Mesendoderm (in vitro differentiated cells): ENCODE measurements at regions not wholly inside any gene's neighbourhood (a gene's known extent, or its start where the extent isn't known, plus 50 kb on each side); places are given as distances from the start of the nearest gene placed in this dataset.

Experiments
- DNase-seq: peaks from one replicate; pipeline ENCODE4 v3.0.0; 2013
- H2AK5ac ChIP-seq: 2 replicates; pipeline ENCODE4 v1.6.1; 2013; ENCODE audit warnings: low read length, inconsistent platforms
- H2BK120ac ChIP-seq: 2 replicates; pipeline ENCODE4 v1.6.1; 2013; ENCODE audit warnings: low read depth, mild to moderate bottlenecking, low read length, moderate library complexity, mixed read lengths
- H2BK15ac ChIP-seq: replicated peaks from 2 replicates; pipeline ENCODE4 v1.6.1; 2013; ENCODE audit warnings: low read depth, mild to moderate bottlenecking, moderate library complexity
- H2BK5ac ChIP-seq: 2 replicates; pipeline ENCODE4 v1.6.1; 2013; ENCODE audit warnings: low read length, inconsistent platforms
- H3K18ac ChIP-seq: 2 replicates; pipeline ENCODE4 v1.6.1; 2013; ENCODE audit warnings: mild to moderate bottlenecking, low read length, mixed read lengths
- H3K23ac ChIP-seq: one replicate; pipeline ENCODE4 v1.6.1; 2013; ENCODE audit warnings: low read length
- H3K27ac ChIP-seq: 2 replicates; pipeline ENCODE4 v1.5.1; 2013; ENCODE audit warnings: low read depth, mild to moderate bottlenecking, inconsistent platforms, low read length, moderate library complexity
- H3K27me3 ChIP-seq: 2 replicates; pipeline ENCODE4 v1.6.1; 2013; ENCODE audit warnings: low read length, control low read depth, mild to moderate bottlenecking, inconsistent platforms; ENCODE audit not compliant: insufficient read depth, poor library complexity
- H3K36me3 ChIP-seq: 2 replicates; pipeline ENCODE4 v1.6.1; 2013; ENCODE audit warnings: low read length, inconsistent platforms; ENCODE audit not compliant: control insufficient read depth, insufficient read depth
- H3K4ac ChIP-seq: one replicate; pipeline ENCODE4 v1.6.1; 2013; ENCODE audit warnings: low read depth, mild to moderate bottlenecking, low read length, moderate library complexity
- H3K4me1 ChIP-seq: 2 replicates; pipeline ENCODE4 v1.6.1; 2013; ENCODE audit warnings: low read depth, low read length, inconsistent platforms; ENCODE audit not compliant: control insufficient read depth
- H3K4me2 ChIP-seq: 2 replicates; pipeline ENCODE4 v1.6.1; 2013; ENCODE audit warnings: low read length
- H3K4me3 ChIP-seq: 2 replicates; pipeline ENCODE4 v1.5.1; 2013; ENCODE audit warnings: mild to moderate bottlenecking, low read length
- H3K56ac ChIP-seq: one replicate; pipeline ENCODE4 v1.6.1; 2013; ENCODE audit warnings: low read length
- H3K79me1 ChIP-seq: 2 replicates; pipeline ENCODE4 v1.6.1; 2013; ENCODE audit warnings: low read length, inconsistent platforms
- H3K79me2 ChIP-seq: 2 replicates; pipeline ENCODE4 v1.6.1; 2013; ENCODE audit warnings: mild to moderate bottlenecking, low read length; ENCODE audit not compliant: control insufficient read depth, insufficient read depth
- H3K9ac ChIP-seq: 2 replicates; pipeline ENCODE4 v1.6.1; 2013; ENCODE audit warnings: low read length, inconsistent platforms
- H4K5ac ChIP-seq: one replicate; pipeline ENCODE4 v1.6.1; 2013; ENCODE audit warnings: low read length
- H4K8ac ChIP-seq: one replicate; pipeline ENCODE4 v1.6.1; 2013; ENCODE audit warnings: low read depth, mild to moderate bottlenecking, control low read depth, low read length, moderate library complexity
- WGBS: extraction: QIAGEN DNeasy Blood & Tissue Kit; methylation state at CpG from one replicate; pipeline ENCODE4 v1.1.7; 2013; ENCODE audit warnings: low lambda C conversion rate, missing lambda C conversion rate; ENCODE audit not compliant: insufficient coverage; ENCODE audit errors: extremely low coverage; 5-methylcytosine and 5-hydroxymethylcytosine counted together

GRCh38 chr12:107163413-107163812 lies 70.1 kb upstream of the CRY1 start:
- Histone ChIP-seq H3K9ac (no peak overlapping the region), H3K27ac (no peak overlapping the region), H3K4me2 (no peak overlapping the region), H3K4me1 (no peaks in the 10 kb centered on the region), H3K4ac (no peak overlapping the region), H3K4me3 (no peak overlapping the region), H3K56ac (no peak overlapping the region), H3K18ac (no peak overlapping the region), H2AK5ac (no peak overlapping the region), H3K36me3 (no peaks in the 10 kb centered on the region), H3K79me2 (no peaks in the 10 kb centered on the region), H4K5ac (no peak overlapping the region), H2BK5ac (no peak overlapping the region), H3K79me1 (no peaks in the 10 kb centered on the region), H3K27me3 (no peaks in the 10 kb centered on the region), H4K8ac (no peak overlapping the region), H2BK15ac (no peak overlapping the region), H3K23ac (no peak overlapping the region), H2BK120ac (no peak overlapping the region)
- WGBS, result no CpG with 5 or more reads among the region's 4 CpGs
- DNase-seq, result no peak

DNA sequence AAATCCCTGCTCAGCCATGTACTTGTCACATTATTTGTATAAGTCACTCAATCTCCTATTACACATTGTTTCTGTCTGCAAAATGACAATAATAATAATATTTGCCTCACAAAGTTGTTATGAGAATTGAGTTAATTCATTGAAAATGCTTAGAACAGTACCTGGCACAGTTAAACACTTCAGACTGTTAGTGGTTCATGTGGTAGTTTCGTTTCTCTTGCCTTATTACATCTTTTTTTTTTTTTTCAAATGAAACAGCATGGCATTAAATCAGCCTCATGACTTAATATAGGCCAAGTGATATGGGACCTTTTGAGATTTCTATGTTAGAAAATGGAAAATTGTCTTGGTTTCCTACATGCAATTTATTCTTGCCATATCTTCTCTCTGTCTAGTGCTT lies 71.0 kb upstream of the CRY1 start:
- no peak overlapping the region for H3K18ac ChIP-seq
- no peak overlapping the region for H3K4me3 ChIP-seq
- no peak overlapping the region for H3K27ac ChIP-seq
- no peaks in the 10 kb centered on the region for H3K4me1 ChIP-seq
- no peak overlapping the region for H4K5ac ChIP-seq
- H2BK15ac ChIP-seq, result no peak overlapping the region
- H3K23ac ChIP-seq, result no peak overlapping the region
- WGBS, result no CpG with 5 or more reads among the region's 1 CpG
- no peak overlapping the region for H2AK5ac ChIP-seq
- no peak for DNase-seq
- H3K4ac ChIP-seq, result no peak overlapping the region
- no peak overlapping the region for H3K56ac ChIP-seq
- H3K79me2 ChIP-seq, result no peaks in the 10 kb centered on the region
- no peak overlapping the region for H2BK120ac ChIP-seq
- H3K4me2 ChIP-seq, result no peak overlapping the region
- H2BK5ac ChIP-seq, result no peak overlapping the region
- no peaks in the 10 kb centered on the region for H3K79me1 ChIP-seq
- no peaks in the 10 kb centered on the region for H3K36me3 ChIP-seq
- H4K8ac ChIP-seq, result no peak overlapping the region
- no peak overlapping the region for H3K9ac ChIP-seq
- no peaks in the 10 kb centered on the region for H3K27me3 ChIP-seq

GRCh38 chr12:107165581-107165980 lies 72.2 kb upstream of the CRY1 start:
- H3K79me2 ChIP-seq, result no peaks in the 10 kb centered on the region
- H3K4me2 ChIP-seq, result no peak overlapping the region
- no CpG with 5 or more reads among the region's 1 CpG for WGBS
- no peak overlapping the region for H3K4me3 ChIP-seq
- H4K5ac ChIP-seq, result no peak overlapping the region
- no peaks in the 10 kb centered on the region for H3K36me3 ChIP-seq
- H3K23ac ChIP-seq, result no peak overlapping the region
- H3K9ac ChIP-seq, result no peak overlapping the region
- no peak for DNase-seq
- H3K56ac ChIP-seq, result no peak overlapping the region
- H3K18ac ChIP-seq, result no peak overlapping the region
- H3K4me1 ChIP-seq, result no peaks in the 10 kb centered on the region
- no peaks in the 10 kb centered on the region for H3K79me1 ChIP-seq
- no peak overlapping the region for H2BK15ac ChIP-seq
- H3K27me3 ChIP-seq, result no peaks in the 10 kb centered on the region
- no peak overlapping the region for H3K27ac ChIP-seq
- H4K8ac ChIP-seq, result no peak overlapping the region
- H2BK5ac ChIP-seq, result no peak overlapping the region
- H3K4ac ChIP-seq, result no peak overlapping the region
- H2AK5ac ChIP-seq, result no peak overlapping the region
- no peak overlapping the region for H2BK120ac ChIP-seq

DNA sequence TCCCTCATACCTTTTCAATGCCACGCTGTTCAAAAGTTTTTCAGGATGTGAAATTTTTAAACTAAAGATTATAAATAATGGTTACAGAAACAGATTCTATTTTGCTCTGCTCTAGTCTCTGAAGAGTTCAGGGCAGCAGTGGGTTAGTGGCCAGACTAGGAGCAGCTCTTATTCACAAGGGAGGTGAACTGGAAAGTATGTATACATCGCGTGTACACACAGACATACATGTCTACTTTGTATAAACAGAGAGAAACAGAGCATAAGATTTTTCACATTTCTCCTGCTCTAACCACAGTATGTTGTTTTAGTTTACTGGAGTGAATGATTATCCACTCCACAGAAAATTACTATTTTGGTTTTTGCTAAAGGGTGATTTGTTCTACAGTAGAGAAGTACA lies 74.4 kb upstream of the CRY1 start:
- Histone ChIP-seq H3K56ac (no peak overlapping the region), H3K4me1 (no peaks in the 10 kb centered on the region), H3K23ac (no peak overlapping the region), H3K4me2 (no peak overlapping the region), H4K8ac (no peak overlapping the region), H2BK5ac (no peak overlapping the region), H3K4me3 (no peak overlapping the region), H2BK120ac (no peak overlapping the region), H3K27ac (no peak overlapping the region), H2AK5ac (no peak overlapping the region), H4K5ac (no peak overlapping the region), H2BK15ac (no peak overlapping the region), H3K36me3 (no peaks in the 10 kb centered on the region), H3K4ac (no peak overlapping the region), H3K18ac (no peak overlapping the region), H3K9ac (no peak overlapping the region), H3K79me1 (no peaks in the 10 kb centered on the region), H3K27me3 (no peaks in the 10 kb centered on the region), H3K79me2 (no peaks in the 10 kb centered on the region)
- no peak for DNase-seq
- WGBS, result no CpG with 5 or more reads among the region's 3 CpGs

GRCh38 chr12:107169200-107169599 lies 75.9 kb upstream of the CRY1 start:
- Histone ChIP-seq H3K4me1 (no peaks in the 10 kb centered on the region), H3K23ac (no peak overlapping the region), H3K4me2 (no peak overlapping the region), H3K4me3 (no peak overlapping the region), H3K9ac (no peak overlapping the region), H3K27me3 (no peaks in the 10 kb centered on the region), H3K4ac (no peak overlapping the region), H3K79me1 (no peaks in the 10 kb centered on the region), H2BK5ac (no peak overlapping the region), H2AK5ac (no peak overlapping the region), H3K36me3 (no peaks in the 10 kb centered on the region), H4K5ac (no peak overlapping the region), H3K27ac (no peak overlapping the region), H4K8ac (no peak overlapping the region), H3K56ac (no peak overlapping the region), H3K79me2 (no peaks in the 10 kb centered on the region), H2BK120ac (no peak overlapping the region), H3K18ac (no peak overlapping the region), H2BK15ac (no peak overlapping the region)
- WGBS, result no CpG with 5 or more reads among the region's 6 CpGs
- no peak for DNase-seq

GRCh38 chr12:107178776-107179175 lies 85.4 kb upstream of the CRY1 start:
- no peaks in the 10 kb centered on the region for H3K27me3 ChIP-seq
- H3K4ac ChIP-seq, result no peak overlapping the region
- no peak overlapping the region for H2BK120ac ChIP-seq
- H4K8ac ChIP-seq, result no peak overlapping the region
- no peak overlapping the region for H2AK5ac ChIP-seq
- no peaks in the 10 kb centered on the region for H3K36me3 ChIP-seq
- no peak overlapping the region for H3K56ac ChIP-seq
- no peak overlapping the region for H3K4me2 ChIP-seq
- no peak for DNase-seq
- no peak overlapping the region for H3K4me3 ChIP-seq
- WGBS, result no CpG with 5 or more reads among the region's 5 CpGs
- no peak overlapping the region for H2BK15ac ChIP-seq
- H3K18ac ChIP-seq, result no peak overlapping the region
- no peak overlapping the region for H3K27ac ChIP-seq
- H4K5ac ChIP-seq, result no peak overlapping the region
- H3K79me2 ChIP-seq, result no peaks in the 10 kb centered on the region
- no peaks in the 10 kb centered on the region for H3K4me1 ChIP-seq
- no peak overlapping the region for H2BK5ac ChIP-seq
- no peak overlapping the region for H3K9ac ChIP-seq
- H3K79me1 ChIP-seq, result no peaks in the 10 kb centered on the region
- H3K23ac ChIP-seq, result no peak overlapping the region
